Liver (tissue), 3 donors: ENCODE measurements at regions not wholly inside any gene's neighbourhood (a gene's known extent, or its start where the extent isn't known, plus 50 kb on each side); places are given as distances from the start of the nearest gene placed in this dataset.

Experiments
- ATF3 ChIP-seq: IDR thresholded peaks from 2 replicates; pipeline ENCODE4 v1.6.1; 2016; ENCODE audit warnings: antibody characterized with exemption
- EGR1 ChIP-seq, 2 donors: IDR thresholded peaks; 2 replicates each; pipeline ENCODE4 v1.6.1; 2016 to 2018; ENCODE audit warnings: antibody characterized with exemption in 2 of 2, low read depth in 2 of 2
- GABPA ChIP-seq, 2 donors: IDR thresholded peaks in 1 of 2; conservative IDR thresholded peaks in 1 of 2; 2 replicates each; pipeline ENCODE4 v1.6.1; 2016; ENCODE audit warnings: antibody characterized with exemption in 2 of 2, mild to moderate bottlenecking in 1 of 2, moderate library complexity in 1 of 2
- JUND ChIP-seq, 2 donors: IDR thresholded peaks; 2 replicates each; pipeline ENCODE4 v1.6.1; 2016; ENCODE audit warnings: antibody characterized with exemption in 2 of 2
- RAD21 ChIP-seq, 2 donors: IDR thresholded peaks; 2 replicates each; pipeline ENCODE4 v1.6.1; 2016; ENCODE audit warnings: antibody characterized with exemption in 2 of 2, mild to moderate bottlenecking in 2 of 2
- REST ChIP-seq: IDR thresholded peaks from 2 replicates; pipeline ENCODE4 v1.6.1; 2016; ENCODE audit warnings: antibody characterized with exemption, mild to moderate bottlenecking
- ZBTB33 ChIP-seq: IDR thresholded peaks from 2 replicates; pipeline ENCODE4 v1.6.1; 2016; ENCODE audit warnings: antibody characterized with exemption
- TF ChIP-seq, protein P1 (sequence below): fragments of 150-350 bp; IDR thresholded peaks from 2 replicates; pipeline ENCODE4 v1.5.1; 2017; ENCODE audit warnings: improper control_type of control experiment, low read depth, low read length; ENCODE audit not compliant: missing input control
- donor health status: healthy.
- donor health status: healthy.

DNA sequence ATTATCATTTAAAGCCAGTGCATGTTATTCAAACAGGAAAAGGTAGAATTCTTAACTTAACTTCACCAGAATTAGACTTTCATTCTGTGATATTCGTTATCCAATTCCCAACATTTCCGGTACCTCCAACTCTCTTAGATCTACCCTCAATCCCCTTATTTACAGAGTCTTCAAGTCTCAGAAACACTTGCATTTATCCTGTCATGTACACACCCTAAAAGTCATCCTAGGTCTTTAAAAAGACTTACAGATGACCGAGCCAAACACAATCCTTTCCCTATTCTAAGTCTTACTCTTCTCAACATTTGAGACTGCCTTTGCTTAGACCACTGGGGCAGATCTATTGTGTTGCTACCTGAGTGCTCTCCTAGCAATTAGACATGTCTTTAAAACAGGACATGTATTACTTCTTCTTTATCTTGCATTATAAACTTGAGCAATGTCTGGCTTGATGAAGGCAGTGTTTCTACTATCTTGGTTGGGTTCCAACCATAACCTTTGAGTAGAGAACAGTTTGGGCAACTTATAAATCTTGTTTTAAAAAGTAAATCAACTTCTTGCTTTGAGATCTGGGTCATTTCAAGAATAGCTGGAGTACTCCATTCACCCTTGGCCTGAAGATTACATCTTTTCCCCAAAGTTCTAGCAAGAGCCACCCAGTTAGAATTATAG, 140.6 kb upstream of the PLEKHG7 start:
- TF ChIP-seq, protein P1, sequence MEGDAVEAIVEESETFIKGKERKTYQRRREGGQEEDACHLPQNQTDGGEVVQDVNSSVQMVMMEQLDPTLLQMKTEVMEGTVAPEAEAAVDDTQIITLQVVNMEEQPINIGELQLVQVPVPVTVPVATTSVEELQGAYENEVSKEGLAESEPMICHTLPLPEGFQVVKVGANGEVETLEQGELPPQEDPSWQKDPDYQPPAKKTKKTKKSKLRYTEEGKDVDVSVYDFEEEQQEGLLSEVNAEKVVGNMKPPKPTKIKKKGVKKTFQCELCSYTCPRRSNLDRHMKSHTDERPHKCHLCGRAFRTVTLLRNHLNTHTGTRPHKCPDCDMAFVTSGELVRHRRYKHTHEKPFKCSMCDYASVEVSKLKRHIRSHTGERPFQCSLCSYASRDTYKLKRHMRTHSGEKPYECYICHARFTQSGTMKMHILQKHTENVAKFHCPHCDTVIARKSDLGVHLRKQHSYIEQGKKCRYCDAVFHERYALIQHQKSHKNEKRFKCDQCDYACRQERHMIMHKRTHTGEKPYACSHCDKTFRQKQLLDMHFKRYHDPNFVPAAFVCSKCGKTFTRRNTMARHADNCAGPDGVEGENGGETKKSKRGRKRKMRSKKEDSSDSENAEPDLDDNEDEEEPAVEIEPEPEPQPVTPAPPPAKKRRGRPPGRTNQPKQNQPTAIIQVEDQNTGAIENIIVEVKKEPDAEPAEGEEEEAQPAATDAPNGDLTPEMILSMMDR = no peak
- TF ChIP-seq ATF3 = no peak
- no peak for TF ChIP-seq GABPA (IDR thresholded peaks at IDR 0.05 in 1 of 2, conservative IDR thresholded peaks at IDR 0.05 in 1 of 2)
- no peak for TF ChIP-seq REST
- TF ChIP-seq RAD21 (IDR thresholded peaks at IDR 0.05) = no peak
- TF ChIP-seq ZBTB33 = no peak
- TF ChIP-seq JUND (IDR thresholded peaks at IDR 0.05) = no peak
- no peak for TF ChIP-seq EGR1 (IDR thresholded peaks at IDR 0.05; ENCODE audit: low read depth in 2 of 2)
